HuH-7.5 (cell line): ENCODE measurements at regions not wholly inside any gene's neighbourhood (a gene's known extent, or its start where the extent isn't known, plus 50 kb on each side); places are given as distances from the start of the nearest gene placed in this dataset.
"Not testable (repeated sequence)": the region's sequence is repeated elsewhere in the genome, so short reads cannot be mapped to it uniquely, and the experiment has no call there.

Experiments
- DNase-seq: peaks from one replicate; pipeline ENCODE4 v3.0.0; 2011; ENCODE audit warnings: low spot score

- DNase-seq = no peak
Observed at GRCh38 chr3:8311321-8311720, 190.3 kb upstream of the LMCD1 start.

GRCh38 chr3:8312685-8313084 is 188.9 kb upstream of the LMCD1 start:
- DNase-seq = no peak

GRCh38 chr3:8313560-8314267 is 187.9 kb upstream of the LMCD1 start:
- no peak for DNase-seq

- DNase-seq = not testable (repeated sequence)
Observed at GRCh38 chr3:8315526-8315925, 186.1 kb upstream of the LMCD1 start.

GRCh38 chr3:8317661-8318649 is 183.7 kb upstream of the LMCD1 start:
- DNase-seq = no peak

GRCh38 chr3:8319935-8320634 is 181.5 kb upstream of the LMCD1 start:
- no peak for DNase-seq

- no peak for DNase-seq
Observed at GRCh38 chr3:8320711-8321458, 180.7 kb upstream of the LMCD1 start.

GRCh38 chr3:8324747-8325146 is 176.9 kb upstream of the LMCD1 start:
- peak; percentile 71 for DNase-seq

- DNase-seq = no peak
Observed at GRCh38 chr3:8325306-8325705, 176.3 kb upstream of the LMCD1 start.

GRCh38 chr3:8325833-8326232 is 175.8 kb upstream of the LMCD1 start:
- not testable (repeated sequence) for DNase-seq

- DNase-seq = no peak
Observed at GRCh38 chr3:8327739-8328138, 173.9 kb upstream of the LMCD1 start.

GRCh38 chr3:8328967-8329366 is 172.7 kb upstream of the LMCD1 start:
- DNase-seq = no peak

- no peak for DNase-seq
Observed at GRCh38 chr3:8329598-8329997, 172.0 kb upstream of the LMCD1 start.

- peak; percentile 25 for DNase-seq
Observed at GRCh38 chr3:8336456-8336855, 165.2 kb upstream of the LMCD1 start.

- DNase-seq = no peak
Observed at GRCh38 chr3:8338424-8338823, 163.2 kb upstream of the LMCD1 start.

- no peak for DNase-seq
Observed at GRCh38 chr3:8341821-8342247, 159.8 kb upstream of the LMCD1 start.

GRCh38 chr3:8343058-8343457 is 158.6 kb upstream of the LMCD1 start:
- DNase-seq = no peak

- no peak for DNase-seq
Observed at GRCh38 chr3:8345398-8345797, 156.2 kb upstream of the LMCD1 start.

- DNase-seq = no peak
Observed at GRCh38 chr3:8348076-8348475, 153.5 kb upstream of the LMCD1 start.

- DNase-seq = no peak
Observed at GRCh38 chr3:8352475-8352874, 149.1 kb upstream of the LMCD1 start.

GRCh38 chr3:8353364-8353763 is 148.3 kb upstream of the LMCD1 start:
- DNase-seq = no peak

GRCh38 chr3:8355346-8355745 is 146.3 kb upstream of the LMCD1 start:
- no peak for DNase-seq
